Activated CD4-positive, alpha-beta T cell treated with anti-CD3 and anti-CD28 coated beads, Interleukin-2, amount 10 ng/mL, durations not matched to agents 7 days and 5 days (primary cell): ENCODE measurements at regions not wholly inside any gene's neighbourhood (a gene's known extent, or its start where the extent isn't known, plus 50 kb on each side); places are given as distances from the start of the nearest gene placed in this dataset.

Experiments used
- CTCF ChIA-PET: fragments of 350-600 bp; sonication (Branson Sonifier 250); formaldehyde crosslinking; loops from one replicate; lab custom pipeline; 2021; ENCODE audit warnings: antibody characterized with exemption; lab: Charles Lee
- POLR2A ChIA-PET: fragments of 350-600 bp; sonication (Branson Sonifier 250); formaldehyde crosslinking; loops from one replicate; lab custom pipeline; 2021; ENCODE audit warnings: antibody characterized with exemption; lab: Charles Lee
- DNase-seq: peaks from one replicate; pipeline ENCODE4 v3.0.0-alpha.2; 2020
- H3K27ac Mint-ChIP-seq: one replicate; pipeline ENCODE4 v1.8.0; 2021; ENCODE audit warnings: mild to moderate bottlenecking, moderate library complexity, mixed read lengths
- H3K27me3 Mint-ChIP-seq: one replicate; pipeline ENCODE4 v1.8.0; 2021; ENCODE audit warnings: mixed read lengths
- H3K36me3 Mint-ChIP-seq: one replicate; pipeline ENCODE4 v1.8.0; 2021; ENCODE audit warnings: low read depth, mixed read lengths
- H3K4me1 Mint-ChIP-seq: one replicate; pipeline ENCODE4 v1.8.0; 2021; ENCODE audit warnings: mixed read lengths
- H3K4me3 Mint-ChIP-seq: one replicate; pipeline ENCODE4 v1.8.0; 2021; ENCODE audit warnings: mild to moderate bottlenecking, moderate library complexity, mixed read lengths
- H3K9me3 Mint-ChIP-seq: one replicate; pipeline ENCODE4 v1.8.0; 2021; ENCODE audit warnings: mixed read lengths

DNA sequence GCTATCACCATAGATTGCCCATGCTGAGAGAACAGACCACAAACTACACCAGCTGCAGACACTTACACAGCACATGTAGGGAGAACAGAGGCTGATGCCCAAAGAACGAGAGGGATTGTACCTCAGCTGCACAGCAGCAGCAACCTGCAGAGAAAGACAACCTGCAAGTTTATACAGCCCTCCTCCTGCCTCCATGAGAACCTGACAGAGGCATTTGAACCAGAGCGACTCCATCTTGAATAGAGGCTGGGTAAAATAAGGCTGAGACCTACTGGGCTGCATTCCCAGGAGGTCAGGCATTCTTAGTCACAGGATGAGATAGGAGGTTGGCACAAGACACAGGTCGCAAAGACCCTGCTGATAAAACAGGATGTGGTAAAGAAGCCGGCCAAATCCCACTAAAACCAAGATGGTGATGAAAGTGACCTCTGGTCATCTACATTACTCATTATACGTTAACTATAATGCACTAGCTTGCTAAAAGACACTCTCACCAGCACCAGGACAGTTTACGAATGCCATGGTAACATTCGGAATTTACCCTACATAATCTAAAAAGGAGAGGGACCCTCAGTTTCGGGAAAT lies 262.4 kb upstream of the HMGA2 start:
- POLR2A ChIA-PET = no interaction called here
- H3K27ac Mint-ChIP-seq = no peak overlapping the region

DNA sequence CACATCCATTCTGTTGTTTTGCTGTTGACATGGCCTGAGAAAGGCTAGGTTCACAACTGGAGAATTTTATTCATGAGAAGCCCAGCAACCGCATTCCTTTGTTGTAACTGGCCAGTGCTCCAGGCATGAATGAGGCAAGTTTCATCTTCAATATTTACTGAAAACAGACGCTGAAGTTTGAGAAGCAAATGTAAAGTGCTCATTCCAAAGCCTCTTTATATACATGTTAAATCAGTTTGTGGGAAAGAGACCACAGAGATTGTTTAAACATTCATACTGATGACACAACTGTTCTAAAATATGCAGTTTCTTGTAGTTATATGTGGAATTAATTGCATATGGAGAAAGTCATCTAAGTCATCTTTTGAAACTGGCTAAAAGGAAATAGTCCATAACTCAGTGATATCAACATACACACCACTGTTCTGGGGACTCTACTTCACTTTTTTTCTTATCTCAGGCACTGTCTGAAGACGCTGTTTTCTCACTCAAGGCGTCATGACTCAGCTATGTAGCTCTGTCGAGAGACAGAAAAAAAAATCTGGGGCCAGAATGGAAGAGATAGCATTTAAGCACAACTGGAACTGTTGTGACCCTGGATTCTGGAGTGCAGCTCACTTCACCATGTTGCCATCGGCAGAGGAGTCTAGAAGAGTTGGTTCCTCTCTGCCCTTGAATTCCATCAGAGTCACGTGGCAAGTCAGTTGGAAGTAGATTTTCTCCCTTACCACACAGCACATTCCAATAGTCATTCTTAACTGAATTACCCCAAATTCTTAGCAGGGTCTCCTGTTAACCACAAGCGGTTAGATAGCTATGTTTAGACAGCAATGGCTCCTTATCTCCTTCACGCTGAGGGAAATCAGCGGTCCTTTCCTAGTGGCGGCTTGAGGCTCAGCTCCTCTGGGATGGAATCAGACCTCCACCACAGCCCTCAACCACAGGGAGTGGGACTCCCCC lies 258.4 kb upstream of the HMGA2 start:
- no peak overlapping the region for H3K27ac Mint-ChIP-seq
- H3K4me3 Mint-ChIP-seq = no peak overlapping the region
- no peaks in the 10 kb centered on the region for H3K4me1 Mint-ChIP-seq
- H3K9me3 Mint-ChIP-seq = no peaks in the 10 kb centered on the region
- POLR2A ChIA-PET = no interaction called here
- H3K27me3 Mint-ChIP-seq = peaks cover 4% of the 10 kb centered on the region
- CTCF ChIA-PET = interaction anchor here (0.6 kb wide), 1 partner anchor 1554 kb away, joined by 3 read pairs; no protein-coding TSS in a partner anchor
- no peak for DNase-seq
- H3K36me3 Mint-ChIP-seq = no peaks in the 10 kb centered on the region

More for the DNA sequence above, 262.4 kb upstream of the HMGA2 start:
- H3K27me3 Mint-ChIP-seq = peaks cover 2% of the 10 kb centered on the region
- DNase-seq = no peak
- H3K36me3 Mint-ChIP-seq = no peaks in the 10 kb centered on the region
- no peak overlapping the region for H3K4me3 Mint-ChIP-seq
- CTCF ChIA-PET = no interaction called here
- H3K4me1 Mint-ChIP-seq = no peaks in the 10 kb centered on the region
- no peaks in the 10 kb centered on the region for H3K9me3 Mint-ChIP-seq

GRCh38 chr12:65566751-65567150 lies 257.5 kb upstream of the HMGA2 start:
- Mint-ChIP-seq H3K4me3 (no peak overlapping the region), H3K4me1 (no peaks in the 10 kb centered on the region), H3K36me3 (no peaks in the 10 kb centered on the region), H3K27me3 (peaks cover 4% of the 10 kb centered on the region), H3K9me3 (no peaks in the 10 kb centered on the region), H3K27ac (no peak overlapping the region)
- ChIA-PET POLR2A (no interaction called here), CTCF (no interaction called here)
- no peak for DNase-seq

DNA sequence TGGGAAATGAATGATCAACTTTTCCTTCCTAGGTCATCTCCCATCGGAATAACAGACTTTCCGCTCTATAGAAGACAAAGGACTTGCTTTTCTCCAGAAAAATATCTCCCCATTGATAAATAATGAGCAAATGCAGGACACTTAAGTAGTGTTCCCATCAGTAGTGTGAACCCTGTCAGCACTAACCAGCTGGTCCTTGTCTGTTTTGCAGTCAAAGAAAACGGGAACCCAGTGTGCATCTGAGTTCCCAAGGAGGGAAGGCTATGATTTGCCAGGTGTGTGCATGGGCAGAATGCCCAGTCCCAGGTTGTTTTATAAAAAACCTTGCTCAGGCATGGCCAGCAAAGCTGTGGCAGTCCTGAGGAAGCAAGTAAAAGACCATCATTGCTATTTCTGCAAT lies 256.5 kb upstream of the HMGA2 start:
- CTCF ChIA-PET = no interaction called here

DNA sequence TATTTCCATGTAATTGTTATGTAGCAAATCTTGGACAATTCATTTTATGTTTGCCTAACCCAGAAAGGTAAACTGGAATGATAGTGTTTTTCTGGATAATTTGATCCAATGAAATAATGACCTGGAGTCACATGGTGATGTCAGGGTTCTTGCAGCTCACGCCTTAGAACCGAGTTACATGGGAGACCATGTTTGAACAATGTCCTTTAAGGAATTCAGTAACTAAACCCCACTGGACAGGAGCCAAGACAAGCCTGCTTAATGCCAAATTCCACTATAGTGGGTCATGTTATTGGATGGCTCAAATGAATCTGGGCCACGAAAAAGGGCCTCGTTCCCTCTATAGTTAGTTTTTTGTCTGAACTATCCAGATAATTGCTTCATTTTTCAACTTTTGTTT lies 255.8 kb upstream of the HMGA2 start:
- peaks cover 2% of the 10 kb centered on the region for H3K27me3 Mint-ChIP-seq
- H3K4me3 Mint-ChIP-seq = no peak overlapping the region
- POLR2A ChIA-PET = no interaction called here
- H3K4me1 Mint-ChIP-seq = no peaks in the 10 kb centered on the region
- CTCF ChIA-PET = no interaction called here
- no peak for DNase-seq
- H3K9me3 Mint-ChIP-seq = no peaks in the 10 kb centered on the region
- no peaks in the 10 kb centered on the region for H3K36me3 Mint-ChIP-seq
- H3K27ac Mint-ChIP-seq = no peak overlapping the region

More for the DNA sequence above, 256.5 kb upstream of the HMGA2 start:
- H3K36me3 Mint-ChIP-seq = no peaks in the 10 kb centered on the region
- no peaks in the 10 kb centered on the region for H3K9me3 Mint-ChIP-seq
- no peak overlapping the region for H3K27ac Mint-ChIP-seq
- no peak overlapping the region for H3K4me3 Mint-ChIP-seq
- POLR2A ChIA-PET = no interaction called here
- H3K4me1 Mint-ChIP-seq = no peaks in the 10 kb centered on the region
- DNase-seq = no peak
- H3K27me3 Mint-ChIP-seq = peaks cover 2% of the 10 kb centered on the region

DNA sequence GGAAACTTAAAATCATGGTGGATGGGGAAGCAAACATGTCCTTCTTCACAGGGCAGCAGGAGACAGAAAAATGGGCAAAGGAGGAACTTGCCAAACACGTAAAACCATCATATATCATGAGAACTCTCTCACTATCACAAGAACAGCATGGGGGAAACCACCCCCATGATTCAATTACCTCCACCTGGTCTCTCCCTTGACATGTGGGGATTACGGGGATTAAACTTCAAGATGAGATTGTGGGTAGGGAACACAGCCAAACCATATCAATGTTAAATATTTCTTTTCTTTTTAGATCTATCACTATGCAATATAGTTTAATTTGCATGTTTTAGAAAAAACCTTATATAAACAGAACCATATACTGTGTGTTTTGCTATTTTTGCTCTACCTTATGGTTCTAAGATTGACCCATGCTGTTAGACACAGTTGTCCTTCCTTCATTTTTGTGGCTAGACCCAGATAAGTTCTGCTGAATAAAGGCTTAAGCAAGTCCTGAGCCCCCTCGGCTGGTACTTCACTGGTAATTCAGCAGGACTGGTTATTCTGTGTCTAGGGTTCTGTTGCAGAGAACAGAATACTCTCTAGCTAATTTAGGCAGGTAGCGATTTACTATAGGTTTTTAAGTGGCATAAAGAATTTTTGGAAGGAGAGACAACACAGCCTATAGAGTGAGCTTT lies 253.7 kb upstream of the HMGA2 start:
- H3K9me3 Mint-ChIP-seq = peaks cover 3% of the 10 kb centered on the region
- POLR2A ChIA-PET = no interaction called here
- no peaks in the 10 kb centered on the region for H3K36me3 Mint-ChIP-seq
- H3K4me3 Mint-ChIP-seq = no peak overlapping the region
- no peaks in the 10 kb centered on the region for H3K4me1 Mint-ChIP-seq
- no peak for DNase-seq
- H3K27me3 Mint-ChIP-seq = peaks cover 2% of the 10 kb centered on the region
- CTCF ChIA-PET = no interaction called here
- H3K27ac Mint-ChIP-seq = no peak overlapping the region

DNA sequence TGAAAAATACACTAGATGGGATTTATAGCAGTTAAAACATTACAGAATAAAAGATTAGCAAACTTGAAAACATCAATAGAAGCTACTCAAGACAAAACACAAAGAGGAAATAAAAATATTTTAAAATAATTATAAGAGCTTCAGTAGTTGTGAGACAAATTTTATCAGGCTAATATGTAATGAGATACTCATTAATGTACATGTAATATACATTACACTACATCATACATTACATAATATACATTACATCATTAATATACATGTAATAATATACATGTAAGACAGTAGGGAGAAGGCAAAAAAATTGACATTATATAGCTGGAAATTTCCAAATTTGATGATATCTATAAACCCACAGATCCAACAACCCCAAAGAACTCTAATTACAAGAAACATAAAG lies 249.4 kb upstream of the HMGA2 start:
- H3K9me3 Mint-ChIP-seq = peaks cover 3% of the 10 kb centered on the region
- no peak overlapping the region for H3K27ac Mint-ChIP-seq
- no peaks in the 10 kb centered on the region for H3K36me3 Mint-ChIP-seq
- no peak overlapping the region for H3K4me3 Mint-ChIP-seq
- ChIA-PET POLR2A (no interaction called here), CTCF (no interaction called here)
- H3K27me3 Mint-ChIP-seq = no peaks in the 10 kb centered on the region
- no peak for DNase-seq
- H3K4me1 Mint-ChIP-seq = no peaks in the 10 kb centered on the region

- Mint-ChIP-seq H3K9me3 (no peaks in the 10 kb centered on the region), H3K36me3 (no peaks in the 10 kb centered on the region), H3K27ac (no peak overlapping the region), H3K27me3 (no peaks in the 10 kb centered on the region), H3K4me3 (no peak overlapping the region), H3K4me1 (no peaks in the 10 kb centered on the region)
- POLR2A ChIA-PET = no interaction called here
- CTCF ChIA-PET = no interaction called here
- no peak for DNase-seq
These were observed 240.3 kb upstream of the HMGA2 start for GRCh38 chr12:65584016-65584415.

DNA sequence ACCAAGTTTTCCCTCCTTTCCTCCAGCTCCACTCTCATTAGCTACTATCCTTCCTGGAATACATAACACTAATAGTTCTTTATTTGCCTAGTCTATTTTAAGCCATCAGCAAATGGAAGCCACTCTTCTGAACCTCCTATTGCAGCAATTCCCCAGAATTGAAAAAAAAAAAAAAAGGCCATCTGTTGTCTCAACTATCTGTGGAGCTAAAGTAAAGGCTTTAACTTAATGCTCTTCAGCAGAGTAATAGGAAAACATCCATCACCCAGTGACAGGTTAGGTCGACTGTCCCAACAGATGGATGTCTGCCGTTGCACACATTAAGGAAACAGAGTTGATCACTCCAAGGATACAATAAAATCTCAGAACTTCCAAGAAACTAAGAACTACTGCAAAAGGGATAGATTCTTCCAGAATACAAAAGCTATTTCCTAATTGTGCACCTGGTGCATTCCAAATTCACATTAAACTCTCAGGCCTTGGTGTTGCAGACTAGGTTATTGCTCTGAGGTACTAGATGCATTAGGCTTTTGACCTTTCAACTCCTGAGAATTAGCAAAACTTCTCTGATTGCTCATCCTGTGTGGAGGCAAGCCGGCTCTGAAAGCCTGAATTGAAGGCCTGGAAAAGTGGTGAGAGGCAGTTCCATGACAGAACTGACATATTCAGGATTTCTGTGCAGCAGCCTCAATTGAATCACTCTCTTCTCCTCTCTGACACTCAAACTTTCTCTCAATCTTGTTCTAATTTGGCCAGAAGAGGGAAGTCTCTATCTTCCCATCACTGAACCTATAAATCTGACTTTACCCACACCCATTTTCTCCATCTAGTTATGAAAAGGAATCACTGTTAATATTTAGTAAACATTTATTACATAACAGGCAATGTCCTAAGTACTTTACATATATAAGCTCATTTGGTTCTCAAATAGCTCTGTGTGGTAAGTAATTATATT lies 238.4 kb upstream of the HMGA2 start:
- no peaks in the 10 kb centered on the region for H3K36me3 Mint-ChIP-seq
- H3K9me3 Mint-ChIP-seq = no peaks in the 10 kb centered on the region
- no peak overlapping the region for H3K4me3 Mint-ChIP-seq
- ChIA-PET POLR2A (no interaction called here), CTCF (no interaction called here)
- no peak for DNase-seq
- H3K27me3 Mint-ChIP-seq = no peaks in the 10 kb centered on the region
- no peaks in the 10 kb centered on the region for H3K4me1 Mint-ChIP-seq
- H3K27ac Mint-ChIP-seq = no peak overlapping the region

GRCh38 chr12:65586796-65587195 lies 237.5 kb upstream of the HMGA2 start:
- CTCF ChIA-PET = no interaction called here
- no peak overlapping the region for H3K4me3 Mint-ChIP-seq
- no peaks in the 10 kb centered on the region for H3K27me3 Mint-ChIP-seq
- POLR2A ChIA-PET = no interaction called here
- no peak for DNase-seq
- H3K27ac Mint-ChIP-seq = no peak overlapping the region
- no peaks in the 10 kb centered on the region for H3K36me3 Mint-ChIP-seq
- H3K9me3 Mint-ChIP-seq = no peaks in the 10 kb centered on the region
- H3K4me1 Mint-ChIP-seq = no peaks in the 10 kb centered on the region

DNA sequence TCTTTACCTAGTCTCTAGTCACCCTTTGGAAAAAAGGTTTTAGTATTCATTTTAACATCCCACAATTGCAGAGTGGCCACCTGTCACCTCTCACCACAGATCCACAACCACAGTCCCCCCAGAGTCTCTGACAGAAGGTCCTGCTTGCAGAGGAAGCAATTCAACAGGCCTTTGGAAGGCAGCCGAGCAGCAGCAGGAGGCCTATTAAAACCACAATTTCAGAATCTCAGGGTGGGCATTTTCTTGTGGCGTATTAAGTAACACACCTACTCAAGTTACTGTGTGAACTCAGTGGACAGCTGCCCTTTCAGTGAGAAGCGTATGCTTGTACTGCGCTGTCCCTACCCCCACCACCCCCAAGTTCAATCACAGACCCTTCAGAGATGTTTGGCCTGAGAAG lies 234.0 kb upstream of the HMGA2 start:
- H3K4me1 Mint-ChIP-seq = no peaks in the 10 kb centered on the region
- no peaks in the 10 kb centered on the region for H3K9me3 Mint-ChIP-seq
- peaks cover 11% of the 10 kb centered on the region for H3K27me3 Mint-ChIP-seq
- no peak for DNase-seq
- no peak overlapping the region for H3K4me3 Mint-ChIP-seq
- no peaks in the 10 kb centered on the region for H3K36me3 Mint-ChIP-seq
- no peak overlapping the region for H3K27ac Mint-ChIP-seq
- CTCF ChIA-PET = no interaction called here
- POLR2A ChIA-PET = no interaction called here

DNA sequence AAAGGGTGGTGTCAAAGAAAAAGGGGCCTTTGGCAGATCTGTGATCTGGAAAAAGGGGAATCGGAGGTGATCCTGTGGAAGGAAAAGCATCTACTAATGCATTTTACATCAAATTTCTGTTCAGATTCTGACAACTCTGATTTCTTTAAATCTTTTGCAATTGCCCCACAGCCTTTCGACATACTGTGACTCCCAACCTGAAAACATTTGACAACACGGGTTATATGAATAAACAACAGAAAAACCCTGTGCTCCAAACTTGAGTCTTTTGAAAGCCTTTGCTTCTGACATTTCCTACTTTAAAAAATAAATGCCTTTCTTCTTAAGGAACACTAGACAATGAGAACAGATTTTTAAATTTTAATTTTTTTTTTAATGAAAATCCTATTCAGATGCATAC lies 231.9 kb upstream of the HMGA2 start:
- CTCF ChIA-PET = no interaction called here
- POLR2A ChIA-PET = no interaction called here
- DNase-seq = no peak
- Mint-ChIP-seq H3K27me3 (peaks cover 15% of the 10 kb centered on the region), H3K36me3 (no peaks in the 10 kb centered on the region), H3K9me3 (no peaks in the 10 kb centered on the region), H3K4me3 (no peak overlapping the region), H3K27ac (no peak overlapping the region), H3K4me1 (no peaks in the 10 kb centered on the region)
